Keratinocyte (primary cell): ENCODE measurements at regions not wholly inside any gene's neighbourhood (a gene's known extent, or its start where the extent isn't known, plus 50 kb on each side); places are given as distances from the start of the nearest gene placed in this dataset.

Source experiments
- CTCF ChIP-seq, 3 experiments: IDR thresholded peaks in 1 of 3; conservative IDR thresholded peaks in 1 of 3; optimal IDR thresholded peaks in 1 of 3; 2 replicates in 2 of 3; 3 replicates in 1 of 3; pipeline versions ENCODE3 to v1.5.1; 2011; ENCODE audit warnings: low read length in 3 of 3, mild to moderate bottlenecking in 3 of 3, moderate library complexity in 2 of 3, control low read depth in 1 of 3, inconsistent platforms in 1 of 3; ENCODE audit not compliant: insufficient read depth in 2 of 3; ENCODE audit errors: extremely low read depth in 1 of 3
- EZH2 ChIP-seq: IDR thresholded peaks from one replicate; pipeline ENCODE4 v1.6.1; 2012; ENCODE audit warnings: inconsistent platforms, mild to moderate bottlenecking, low read length, moderate library complexity

- TF ChIP-seq CTCF (optimal IDR thresholded peaks at IDR 0.05 in 1 of 3, IDR thresholded peaks at IDR 0.05 in 1 of 3, conservative IDR thresholded peaks at IDR 0.05 in 1 of 3; ENCODE audit: extremely low read depth in 1 of 3, insufficient read depth in 2 of 3, low read length in 3 of 3): no peak
- TF ChIP-seq EZH2: no peak
Measured at GRCh38 chr3:71926616-71927015, 141.7 kb upstream of the PROK2 start.
